ENCODE measurements at regions not wholly inside any gene's neighbourhood (a gene's known extent, or its start where the extent isn't known, plus 50 kb on each side); places are given as distances from the start of the nearest gene placed in this dataset.

DNA sequence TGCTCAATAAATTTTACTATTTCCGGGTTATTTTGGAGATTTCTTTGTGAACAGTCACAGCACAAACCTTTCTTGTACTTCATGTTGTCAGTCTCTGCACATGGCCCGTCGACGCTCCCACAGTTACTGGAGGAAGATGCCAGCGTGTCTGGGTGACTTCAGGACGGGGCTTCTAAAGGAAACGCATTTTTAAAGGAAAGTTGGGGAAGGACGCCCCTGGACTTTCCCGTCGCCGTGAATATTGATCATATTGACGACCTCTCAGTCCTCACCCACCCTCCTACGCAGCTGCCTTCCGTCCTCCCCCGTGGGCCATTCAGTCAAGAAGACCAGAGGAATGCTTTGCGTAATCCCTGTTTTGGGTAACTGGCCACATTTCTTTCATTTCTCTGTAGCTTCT lies 71.1 kb upstream of the SNTG2 start:
- no peaks in the 10 kb centered on the region for H3K36me3 ChIP-seq
- no peak for DNase-seq
- H3K27me3 ChIP-seq: peaks cover 0 to 38% (median 3%) of the 10 kb centered on the region in 3 donors
- WGBS, 2 donors: 92 to 94% methylated on average over 16 of the region's 16 CpGs
- peaks cover 0 to 8% (median 4%) of the 10 kb centered on the region in 4 donors for H3K4me1 ChIP-seq
- intact Hi-C loops (cut with DNase I): no loop called here
- no peaks in the 10 kb centered on the region for H3K9me3 ChIP-seq
- no peak overlapping the region for H3K27ac ChIP-seq
- no peak overlapping the region for H3K4me3 ChIP-seq
- TF ChIP-seq, protein P1, sequence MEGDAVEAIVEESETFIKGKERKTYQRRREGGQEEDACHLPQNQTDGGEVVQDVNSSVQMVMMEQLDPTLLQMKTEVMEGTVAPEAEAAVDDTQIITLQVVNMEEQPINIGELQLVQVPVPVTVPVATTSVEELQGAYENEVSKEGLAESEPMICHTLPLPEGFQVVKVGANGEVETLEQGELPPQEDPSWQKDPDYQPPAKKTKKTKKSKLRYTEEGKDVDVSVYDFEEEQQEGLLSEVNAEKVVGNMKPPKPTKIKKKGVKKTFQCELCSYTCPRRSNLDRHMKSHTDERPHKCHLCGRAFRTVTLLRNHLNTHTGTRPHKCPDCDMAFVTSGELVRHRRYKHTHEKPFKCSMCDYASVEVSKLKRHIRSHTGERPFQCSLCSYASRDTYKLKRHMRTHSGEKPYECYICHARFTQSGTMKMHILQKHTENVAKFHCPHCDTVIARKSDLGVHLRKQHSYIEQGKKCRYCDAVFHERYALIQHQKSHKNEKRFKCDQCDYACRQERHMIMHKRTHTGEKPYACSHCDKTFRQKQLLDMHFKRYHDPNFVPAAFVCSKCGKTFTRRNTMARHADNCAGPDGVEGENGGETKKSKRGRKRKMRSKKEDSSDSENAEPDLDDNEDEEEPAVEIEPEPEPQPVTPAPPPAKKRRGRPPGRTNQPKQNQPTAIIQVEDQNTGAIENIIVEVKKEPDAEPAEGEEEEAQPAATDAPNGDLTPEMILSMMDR (IDR thresholded peaks at IDR 0.05): no peak
- TF ChIP-seq EP300 (IDR thresholded peaks at IDR 0.05) (no peak), POLR2AphosphoS5 (IDR thresholded peaks at IDR 0.05) (no peak), POLR2A (IDR thresholded peaks at IDR 0.05) (no peak)

DNA sequence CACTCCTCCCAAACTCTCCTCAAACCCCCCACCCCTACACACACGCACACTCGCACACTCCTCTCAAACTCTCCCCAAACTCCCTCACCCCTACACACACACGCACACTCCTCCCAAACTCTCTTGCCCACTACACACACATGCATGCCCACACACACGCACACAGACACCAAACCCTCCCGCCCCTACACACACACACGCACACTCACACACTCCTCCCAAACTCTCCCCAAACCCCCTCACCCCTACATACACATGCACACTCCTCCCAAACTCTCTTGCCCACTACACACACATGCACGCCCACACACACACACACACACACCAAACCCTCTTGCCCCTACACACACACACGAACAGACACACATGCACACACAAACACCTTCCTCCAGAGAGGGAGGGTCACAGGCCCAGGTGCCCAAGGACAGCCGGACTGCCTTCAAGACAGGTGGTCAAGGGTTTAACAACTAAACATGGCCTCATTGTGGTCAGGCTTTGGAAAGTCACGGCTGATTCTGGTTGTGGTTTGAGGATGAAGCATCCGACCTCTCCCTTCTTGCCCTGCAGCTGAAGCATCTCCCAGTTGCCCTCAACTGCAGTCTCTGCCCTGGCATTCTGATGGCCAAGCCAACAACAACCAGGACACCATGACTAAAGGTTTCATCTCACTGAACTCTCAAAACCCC lies 72.3 kb upstream of the SNTG2 start:
- Histone ChIP-seq H3K9me3 (no peaks in the 10 kb centered on the region), H3K27ac (no peak overlapping the region), H3K4me3 (no peak overlapping the region), H3K36me3 (no peaks in the 10 kb centered on the region), H3K27me3 (peaks cover 0 to 27% (median 3%) of the 10 kb centered on the region in 3 donors), H3K4me1 (no peaks in the 10 kb centered on the region)
- WGBS, 2 donors: 92% methylated on average over 11 of the region's 11 CpGs
- intact Hi-C loops (cut with DNase I): no loop called here
- DNase-seq: no peak
- TF ChIP-seq, protein P1 (IDR thresholded peaks at IDR 0.05): no peak
- TF ChIP-seq POLR2AphosphoS5 (IDR thresholded peaks at IDR 0.05) (no peak), POLR2A (IDR thresholded peaks at IDR 0.05) (no peak), EP300 (IDR thresholded peaks at IDR 0.05) (no peak)

DNA sequence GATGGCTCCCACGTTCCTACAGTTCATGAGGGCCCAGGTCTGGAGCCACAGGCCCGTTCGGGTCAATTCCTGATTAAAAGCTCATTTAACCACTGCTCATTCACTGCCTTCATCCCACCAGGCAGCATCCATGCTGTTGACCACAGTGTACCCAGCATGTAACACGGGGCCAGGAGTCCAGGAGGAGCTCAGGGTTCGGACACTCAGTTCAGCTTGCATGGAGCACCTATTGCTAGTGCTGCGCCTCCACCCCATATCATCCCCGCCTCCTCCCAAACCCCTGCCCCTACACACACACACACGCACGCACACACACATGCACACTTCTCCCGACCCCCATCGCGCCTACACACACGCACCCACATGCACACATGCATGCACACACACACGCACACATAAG lies 72.9 kb upstream of the SNTG2 start:
- no peak for DNase-seq
- intact Hi-C loops (cut with DNase I): no loop called here
- TF ChIP-seq EP300 (IDR thresholded peaks at IDR 0.05): no peak
- TF ChIP-seq POLR2AphosphoS5 (IDR thresholded peaks at IDR 0.05): no peak
- TF ChIP-seq POLR2A (IDR thresholded peaks at IDR 0.05): no peak
- TF ChIP-seq, protein P1 (IDR thresholded peaks at IDR 0.05): no peak
- Histone ChIP-seq H3K4me3 (no peak overlapping the region), H3K27ac (no peak overlapping the region), H3K27me3 (peaks cover 0 to 24% (median 3%) of the 10 kb centered on the region in 3 donors), H3K4me1 (no peaks in the 10 kb centered on the region), H3K36me3 (no peaks in the 10 kb centered on the region), H3K9me3 (no peaks in the 10 kb centered on the region)
- 90 to 93% methylated on average over 14 of the region's 14 CpGs for WGBS, 2 donors

DNA sequence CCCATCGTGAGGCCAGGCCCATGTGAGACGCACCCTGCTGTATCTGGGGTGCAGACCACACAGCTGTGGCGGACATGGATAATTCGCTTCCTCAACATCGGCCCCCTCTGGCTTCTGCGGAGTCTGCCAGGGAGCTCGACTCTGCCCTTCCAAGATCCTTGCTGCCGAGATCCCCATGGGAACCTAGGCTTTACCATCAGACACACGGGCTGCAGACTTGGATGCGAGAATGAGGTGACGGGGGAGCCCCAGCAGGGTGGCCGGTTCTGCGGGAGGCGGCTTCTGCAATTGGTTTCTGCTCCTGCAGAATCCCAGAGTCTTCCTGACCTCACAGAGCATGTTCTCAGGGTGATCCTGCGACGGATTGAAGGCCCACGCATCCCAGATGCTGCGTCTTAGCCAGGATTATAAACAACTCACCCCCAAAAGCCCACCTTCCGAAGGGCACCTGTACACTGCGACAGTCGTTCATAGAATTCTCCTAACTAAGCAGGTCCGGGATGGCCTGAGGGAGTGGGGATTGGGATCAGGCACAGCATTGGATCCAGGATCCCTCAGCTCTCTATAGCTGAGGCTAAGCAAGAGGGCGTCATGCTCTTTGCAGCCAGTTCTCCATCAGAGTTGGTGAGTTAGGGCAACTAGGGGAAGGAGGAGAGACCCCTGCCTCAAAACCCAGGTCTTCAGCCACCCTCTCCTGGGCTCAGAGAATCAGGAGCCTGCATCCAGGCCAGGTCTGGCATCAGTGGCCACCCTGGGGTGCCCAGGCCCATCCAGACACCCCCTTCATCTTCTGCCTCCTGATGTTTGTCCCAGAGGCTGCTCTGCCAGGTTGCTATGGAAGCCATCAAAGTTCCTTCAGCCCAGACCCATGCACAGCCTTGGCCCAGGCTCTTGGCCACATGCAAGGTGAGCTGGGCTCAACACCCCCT lies 74.7 kb upstream of the SNTG2 start:
- H3K27ac ChIP-seq: no peak overlapping the region
- TF ChIP-seq, protein P1 (IDR thresholded peaks at IDR 0.05): no peak
- TF ChIP-seq POLR2AphosphoS5 (IDR thresholded peaks at IDR 0.05): no peak
- no peak for TF ChIP-seq EP300 (IDR thresholded peaks at IDR 0.05)
- no peak for TF ChIP-seq POLR2A (IDR thresholded peaks at IDR 0.05)
- H3K4me3 ChIP-seq: no peak overlapping the region
- H3K9me3 ChIP-seq: no peaks in the 10 kb centered on the region
- no peaks in the 10 kb centered on the region for H3K36me3 ChIP-seq
- intact Hi-C loops (cut with DNase I): no loop called here
- 91 to 95% methylated on average over 23 of the region's 23 CpGs for whole genome bisulfite sequencing, 2 donors
- peaks cover 0 to 21% (median 9%) of the 10 kb centered on the region in 3 donors for H3K27me3 ChIP-seq
- no peaks in the 10 kb centered on the region for H3K4me1 ChIP-seq
- no peak for DNase-seq
